Mesenchymal stem cell (in vitro differentiated cells and primary cell): ENCODE measurements at regions not wholly inside any gene's neighbourhood (a gene's known extent, or its start where the extent isn't known, plus 50 kb on each side); places are given as distances from the start of the nearest gene placed in this dataset.
A peak's percentile ranks its signal among the peaks of the same experiment; 100 is the strongest.

Experiments used
- DNase-seq: peaks from one replicate; pipeline ENCODE4 v3.0.0-alpha.2; 2013
- H2AFZ ChIP-seq: one replicate; pipeline ENCODE4 v1.6.1; 2013; ENCODE audit warnings: low read depth, mild to moderate bottlenecking, control low read depth, inconsistent platforms, low read length, moderate library complexity
- H2AK5ac ChIP-seq: 2 replicates; pipeline ENCODE4 v1.6.1; 2013; ENCODE audit warnings: low read length, moderate library complexity, mild to moderate bottlenecking, inconsistent platforms; ENCODE audit not compliant: severe bottlenecking
- H2BK120ac ChIP-seq: one replicate; pipeline ENCODE4 v1.6.1; 2013; ENCODE audit warnings: low read depth, mild to moderate bottlenecking, inconsistent platforms, low read length, moderate library complexity
- H2BK12ac ChIP-seq, 2 experiments: one replicate each; pipeline ENCODE4 v1.6.1; 2013; ENCODE audit warnings: inconsistent platforms in 2 of 2, low read length in 2 of 2, mild to moderate bottlenecking in 2 of 2, moderate library complexity in 2 of 2, control low read depth in 1 of 2
- H2BK15ac ChIP-seq: one replicate; pipeline ENCODE4 v1.6.1; 2013; ENCODE audit warnings: mild to moderate bottlenecking, low read depth, inconsistent platforms; ENCODE audit not compliant: poor library complexity, severe bottlenecking
- H2BK5ac ChIP-seq: 2 replicates; pipeline ENCODE4 v1.6.1; 2013; ENCODE audit warnings: low read depth, mild to moderate bottlenecking, low read length, control low read depth, inconsistent platforms; ENCODE audit not compliant: poor library complexity, severe bottlenecking
- H3K14ac ChIP-seq, 2 experiments: one replicate each; pipeline ENCODE4 v1.6.1; 2013; ENCODE audit warnings: inconsistent platforms in 2 of 2, low read length in 2 of 2, control low read depth in 1 of 2, mild to moderate bottlenecking in 1 of 2, moderate library complexity in 1 of 2
- H3K18ac ChIP-seq, 2 experiments: one replicate each; pipeline ENCODE4 v1.6.1; 2013; ENCODE audit warnings: inconsistent platforms in 2 of 2, low read length in 2 of 2, control low read depth in 1 of 2, low read depth in 1 of 2, mild to moderate bottlenecking in 1 of 2
- H3K23ac ChIP-seq, 2 experiments: one replicate each; pipeline ENCODE4 v1.6.1; 2013; ENCODE audit warnings: inconsistent platforms in 2 of 2, low read length in 2 of 2, mild to moderate bottlenecking in 2 of 2, moderate library complexity in 2 of 2, control low read depth in 1 of 2
- H3K27ac ChIP-seq: 2 replicates; pipeline ENCODE4 v1.5.1; 2013; ENCODE audit warnings: mild to moderate bottlenecking, moderate library complexity, low read length, control low read depth, inconsistent platforms; ENCODE audit not compliant: poor library complexity, severe bottlenecking
- H3K27me3 ChIP-seq, 2 experiments: 2 replicates each; pipeline versions ENCODE4 v1.6.1 to v1.7.0; 2013; ENCODE audit warnings: low read length in 2 of 2, mild to moderate bottlenecking in 2 of 2, moderate library complexity in 2 of 2, control low read depth in 1 of 2, inconsistent platforms in 1 of 2; ENCODE audit not compliant: control insufficient read depth in 1 of 2, insufficient read depth in 1 of 2
- H3K36me3 ChIP-seq, 2 experiments: 2 replicates each; pipeline versions ENCODE4 v1.6.1 to v1.7.0; 2013; ENCODE audit warnings: low read length in 2 of 2, control low read depth in 1 of 2, inconsistent platforms in 1 of 2, low read depth in 1 of 2, mild to moderate bottlenecking in 1 of 2; ENCODE audit not compliant: insufficient read depth in 2 of 2, control insufficient read depth in 1 of 2
- H3K4ac ChIP-seq, 2 experiments: one replicate each; pipeline ENCODE4 v1.6.1; 2013; ENCODE audit warnings: inconsistent platforms in 2 of 2, low read length in 2 of 2, mild to moderate bottlenecking in 2 of 2, moderate library complexity in 2 of 2, control low read depth in 1 of 2, low read depth in 1 of 2
- H3K4me1 ChIP-seq: 2 replicates; pipeline ENCODE4 v1.6.1; 2013; ENCODE audit warnings: low read depth, low read length, control low read depth; ENCODE audit not compliant: control insufficient read depth, insufficient read depth
- H3K4me2 ChIP-seq: 2 replicates; pipeline ENCODE4 v1.6.1; 2013; ENCODE audit warnings: low read length, mild to moderate bottlenecking, inconsistent platforms; ENCODE audit not compliant: poor library complexity, severe bottlenecking
- H3K4me3 ChIP-seq, 2 experiments: 2 replicates each; pipeline versions ENCODE4 v1.5.1 to v1.7.0; 2013; ENCODE audit warnings: low read length in 2 of 2, mild to moderate bottlenecking in 2 of 2, control low read depth in 1 of 2, low read depth in 1 of 2; ENCODE audit not compliant: insufficient read depth in 1 of 2
- H3K79me1 ChIP-seq: replicated peaks from 2 replicates; pipeline ENCODE4 v1.6.1; 2013; ENCODE audit warnings: mild to moderate bottlenecking, control low read depth, low read length, inconsistent platforms; ENCODE audit not compliant: poor library complexity, severe bottlenecking
- H3K9ac ChIP-seq: 2 replicates; pipeline ENCODE4 v1.7.0; 2013; ENCODE audit warnings: mild to moderate bottlenecking, low read length, moderate library complexity
- H3K9me3 ChIP-seq: 2 replicates; pipeline ENCODE4 v1.7.0; 2013; ENCODE audit warnings: mild to moderate bottlenecking, low read length; ENCODE audit not compliant: control insufficient read depth
- H4K8ac ChIP-seq: one replicate; pipeline ENCODE4 v1.6.1; 2013; ENCODE audit warnings: inconsistent platforms, mild to moderate bottlenecking, low read length, moderate library complexity
- H4K91ac ChIP-seq: one replicate; pipeline ENCODE4 v1.6.1; 2013; ENCODE audit warnings: mild to moderate bottlenecking, low read length, inconsistent platforms
- WGBS: methylation state at CpG from one replicate; pipeline ENCODE4 v1.1.7; 2013; ENCODE audit warnings: mixed read lengths; 5-methylcytosine and 5-hydroxymethylcytosine counted together

GRCh38 chr2:149877913-149878312 lies 290.3 kb upstream of the MMADHC start:
- no peak overlapping the region for H3K4ac ChIP-seq
- no peak overlapping the region for H3K27ac ChIP-seq
- no CpG with 5 or more reads among the region's 1 CpG for WGBS
- H3K23ac ChIP-seq, result no peak overlapping the region
- H3K14ac ChIP-seq, result no peak overlapping the region
- H2BK120ac ChIP-seq, result no peak overlapping the region
- no peaks in the 10 kb centered on the region for H3K79me1 ChIP-seq
- no peak overlapping the region for H3K4me3 ChIP-seq
- H3K4me1 ChIP-seq, result no peaks in the 10 kb centered on the region
- H3K9me3 ChIP-seq, result no peaks in the 10 kb centered on the region
- no peak overlapping the region for H4K91ac ChIP-seq
- no peaks in the 10 kb centered on the region for H3K27me3 ChIP-seq
- DNase-seq, result no peak
- H2AFZ ChIP-seq, result no peak overlapping the region
- no peak overlapping the region for H3K4me2 ChIP-seq
- H3K36me3 ChIP-seq, result no peaks in the 10 kb centered on the region
- no peak overlapping the region for H2AK5ac ChIP-seq
- no peak overlapping the region for H2BK5ac ChIP-seq
- H4K8ac ChIP-seq, result no peak overlapping the region
- no peak overlapping the region for H3K18ac ChIP-seq
- no peak overlapping the region for H2BK12ac ChIP-seq
- H2BK15ac ChIP-seq, result no peak overlapping the region
- no peak overlapping the region for H3K9ac ChIP-seq

DNA sequence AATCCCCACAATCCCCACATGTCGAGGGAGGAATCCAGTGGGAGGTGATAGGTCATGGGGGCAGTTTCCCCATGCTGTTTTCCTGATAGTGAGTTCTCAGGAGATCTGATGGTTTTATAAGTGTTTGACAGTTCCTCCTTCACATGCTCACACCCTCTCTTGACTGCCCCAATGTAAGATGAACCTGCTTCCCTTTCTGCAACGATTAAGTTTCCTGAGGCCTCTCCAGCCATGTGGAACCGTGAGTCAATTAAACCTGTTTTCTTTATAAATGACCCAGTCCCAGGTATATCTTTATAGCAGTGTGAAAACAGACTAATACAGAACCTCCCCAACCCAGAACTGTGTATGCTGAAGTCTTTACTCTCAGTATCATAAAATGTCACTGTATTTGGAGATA lies 289.5 kb upstream of the MMADHC start:
- no peak overlapping the region for H2AFZ ChIP-seq
- no peak overlapping the region for H2BK5ac ChIP-seq
- H3K9ac ChIP-seq, result no peak overlapping the region
- H3K23ac ChIP-seq, result no peak overlapping the region
- H3K27ac ChIP-seq, result no peak overlapping the region
- no peaks in the 10 kb centered on the region for H3K36me3 ChIP-seq
- H4K91ac ChIP-seq, result no peak overlapping the region
- WGBS, result 96% methylated on average over 2 of the region's 3 CpGs
- no peaks in the 10 kb centered on the region for H3K4me1 ChIP-seq
- DNase-seq, result no peak
- H4K8ac ChIP-seq, result no peak overlapping the region
- H2BK120ac ChIP-seq, result no peak overlapping the region
- no peak overlapping the region for H2AK5ac ChIP-seq
- H3K4me2 ChIP-seq, result no peak overlapping the region
- H3K4me3 ChIP-seq, result no peak overlapping the region
- H3K27me3 ChIP-seq, result no peaks in the 10 kb centered on the region
- H3K79me1 ChIP-seq, result no peaks in the 10 kb centered on the region
- H2BK12ac ChIP-seq, result no peak overlapping the region
- H2BK15ac ChIP-seq, result no peak overlapping the region
- no peak overlapping the region for H3K18ac ChIP-seq
- H3K9me3 ChIP-seq, result no peaks in the 10 kb centered on the region
- H3K14ac ChIP-seq, result no peak overlapping the region
- H3K4ac ChIP-seq, result no peak overlapping the region

- Histone ChIP-seq H4K91ac (no peak overlapping the region), H3K27me3 (no peaks in the 10 kb centered on the region), H3K79me1 (no peaks in the 10 kb centered on the region), H3K4me2 (no peak overlapping the region), H3K9ac (no peak overlapping the region), H3K4me3 (no peak overlapping the region), H3K4me1 (no peaks in the 10 kb centered on the region), H2BK15ac (no peak overlapping the region), H3K36me3 (no peaks in the 10 kb centered on the region), H4K8ac (no peak overlapping the region), H2AFZ (no peak overlapping the region), H3K23ac (no peak overlapping the region), H2BK12ac (no peak overlapping the region), H2AK5ac (no peak overlapping the region), H3K4ac (no peak overlapping the region), H3K27ac (no peak overlapping the region), H3K9me3 (no peaks in the 10 kb centered on the region), H2BK5ac (no peak overlapping the region), H3K18ac (no peak overlapping the region), H3K14ac (no peak overlapping the region), H2BK120ac (no peak overlapping the region)
- no peak for DNase-seq
- WGBS, result no CpG with 5 or more reads among the region's 1 CpG
Observed at GRCh38 chr2:149873936-149874335, 286.4 kb upstream of the MMADHC start.

DNA sequence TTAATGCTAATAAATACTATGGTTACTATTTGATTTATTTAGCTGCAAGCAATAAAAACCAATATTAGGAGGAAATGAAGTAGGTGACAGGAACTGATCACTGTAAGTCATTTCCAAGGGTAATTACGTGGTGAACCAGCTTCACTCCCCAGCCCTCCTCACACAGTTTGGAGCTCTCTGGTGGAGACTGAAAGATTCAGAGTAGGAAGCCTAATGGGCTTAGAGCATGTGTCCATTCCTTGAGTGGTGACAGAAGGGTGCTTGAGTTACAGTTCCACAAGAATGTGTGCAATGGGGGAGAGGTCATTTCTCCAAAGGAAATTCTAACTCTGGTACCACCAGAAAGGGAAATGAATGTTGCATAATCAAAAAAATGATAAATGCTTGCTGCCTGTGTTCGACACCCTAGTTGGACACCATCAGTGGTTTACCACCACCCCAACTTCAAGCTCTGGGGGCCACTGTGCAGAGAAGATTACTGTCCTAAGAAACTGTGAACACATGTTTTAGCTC lies 285.1 kb upstream of the MMADHC start:
- Histone ChIP-seq H2BK120ac (no peak overlapping the region), H3K36me3 (no peaks in the 10 kb centered on the region), H4K8ac (no peak overlapping the region)

More for the DNA sequence above, 285.1 kb upstream of the MMADHC start:
- WGBS, result 63% methylated on average over 1 of the region's 2 CpGs
- Histone ChIP-seq H2BK5ac (no peak overlapping the region), H3K27me3 (no peaks in the 10 kb centered on the region), H2AFZ (no peak overlapping the region), H2BK12ac (no peak overlapping the region), H3K9ac (peak overlapping the region; percentile 38), H4K91ac (no peak overlapping the region), H3K4me1 (no peaks in the 10 kb centered on the region), H3K23ac (no peak overlapping the region), H3K18ac (no peak overlapping the region), H3K4me2 (no peak overlapping the region), H2BK15ac (no peak overlapping the region), H3K9me3 (no peaks in the 10 kb centered on the region), H3K4ac (no peak overlapping the region), H3K27ac (no peak overlapping the region), H2AK5ac (no peak overlapping the region), H3K14ac (no peak overlapping the region), H3K79me1 (no peaks in the 10 kb centered on the region), H3K4me3 (no peak overlapping the region)
- no peak for DNase-seq
